SK-N-SH (cell line): ENCODE measurements at regions not wholly inside any gene's neighbourhood (a gene's known extent, or its start where the extent isn't known, plus 50 kb on each side); places are given as distances from the start of the nearest gene placed in this dataset.

Source experiments
- CTCF ChIA-PET: fragments of 300-600, 350-600 bp; formaldehyde crosslinking; extraction: SDS; loops from one replicate; lab custom pipeline; 2021; lab: Yijun Ruan, JAX
- POLR2A ChIA-PET: fragments of 350-600 bp; sonication (Branson Sonifier 250); formaldehyde crosslinking; extraction: SDS; loops from one replicate; lab custom pipeline; 2020; ENCODE audit warnings: antibody characterized with exemption, inconsistent platforms; lab: Yijun Ruan, JAX
- DNase-seq: peaks from one replicate; pipeline ENCODE4 v3.0.0; 2012
- H2AFZ ChIP-seq: fragments of 200-600 bp; sonication (generic); 2 replicates; pipeline ENCODE4 v1.8.1; 2016; ENCODE audit warnings: antibody characterized with exemption, mild to moderate bottlenecking, low read depth
- H3F3A ChIP-seq: fragments of 200-600 bp; sonication (generic); replicated peaks from 2 replicates; pipeline ENCODE3; 2016; ENCODE audit warnings: antibody characterized with exemption, mild to moderate bottlenecking; ENCODE audit not compliant: insufficient read depth
- H3K27ac ChIP-seq, 2 experiments: fragments of 200-500 bp in 1 of 2; fragments of 200-600 bp in 1 of 2; sonication (Bioruptor generic) in 1 of 2; sonication (generic), shearing (Covaris generic) in 1 of 2; 2 replicates each; pipeline versions ENCODE4 v1.5.1 to v1.6.1; 2014 to 2016; ENCODE audit warnings: low read depth in 2 of 2, inconsistent platforms in 1 of 2, low read length in 1 of 2, mild to moderate bottlenecking in 1 of 2, mixed read lengths in 1 of 2
- H3K27me3 ChIP-seq: fragments of 200-600 bp; sonication (generic), shearing (Covaris generic); 2 replicates; pipeline ENCODE4 v1.6.1; 2016; ENCODE audit warnings: mixed run types; ENCODE audit not compliant: insufficient read depth
- H3K36me3 ChIP-seq, 2 experiments: fragments of 200-500 bp in 1 of 2; fragments of 200-600 bp in 1 of 2; sonication (Bioruptor generic) in 1 of 2; sonication (generic) in 1 of 2; replicated peaks in 1 of 2; 2 replicates each; pipeline versions ENCODE3 to v1.5.1; 2014 to 2016; ENCODE audit warnings: low read length in 1 of 2, mild to moderate bottlenecking in 1 of 2; ENCODE audit not compliant: insufficient read depth in 2 of 2, control insufficient read depth in 1 of 2
- H3K4me1 ChIP-seq, 2 experiments: fragments of 200-500 bp in 1 of 2; fragments of 200-600 bp in 1 of 2; sonication (Bioruptor generic) in 1 of 2; sonication (generic), shearing (Covaris generic) in 1 of 2; 2 replicates each; pipeline versions ENCODE4 v1.5.1 to v1.6.1; 2014 to 2016; ENCODE audit warnings: low read depth in 1 of 2, low read length in 1 of 2, mixed run types in 1 of 2; ENCODE audit not compliant: insufficient read depth in 2 of 2, control insufficient read depth in 1 of 2
- H3K4me2 ChIP-seq: fragments of 200-600 bp; sonication (generic), shearing (Covaris generic); 2 replicates; pipeline ENCODE4 v1.6.1; 2017; ENCODE audit warnings: mixed run types
- H3K4me3 ChIP-seq, 2 experiments: fragments of 200-500 bp in 1 of 2; fragments of 200-600 bp in 1 of 2; sonication (Bioruptor generic) in 1 of 2; sonication (generic), shearing (Covaris generic) in 1 of 2; 2 replicates each; pipeline versions ENCODE4 v1.5.1 to v1.8.1; 2014 to 2016; ENCODE audit warnings: low read depth in 2 of 2, inconsistent platforms in 1 of 2, low read length in 1 of 2, mild to moderate bottlenecking in 1 of 2, mixed read lengths in 1 of 2, moderate library complexity in 1 of 2
- H3K79me2 ChIP-seq: fragments of 200-600 bp; sonication (generic); 2 replicates; pipeline ENCODE4 v1.8.1; 2017; ENCODE audit warnings: mild to moderate bottlenecking; ENCODE audit not compliant: insufficient read depth
- H3K9ac ChIP-seq: fragments of 200-600 bp; sonication (generic); 2 replicates; pipeline ENCODE4 v1.6.1; 2017; ENCODE audit warnings: mixed run types
- H3K9me2 ChIP-seq: fragments of 200-600 bp; sonication (generic); 2 replicates; pipeline ENCODE4 v1.6.1; 2017; ENCODE audit warnings: mixed run types
- H3K9me3 ChIP-seq: fragments of 200-600 bp; sonication (generic); 2 replicates; pipeline ENCODE4 v1.6.1; 2017; ENCODE audit warnings: mixed run types, mild to moderate bottlenecking, moderate library complexity
- H4K20me1 ChIP-seq: fragments of 200-600 bp; sonication (generic); 2 replicates; pipeline ENCODE4 v1.6.1; 2017; ENCODE audit warnings: mild to moderate bottlenecking, mixed run types; ENCODE audit not compliant: insufficient read depth
- CHD2 ChIP-seq: fragments of 150-350 bp; IDR thresholded peaks from 2 replicates; pipeline ENCODE4 v1.6.1; 2018; ENCODE audit warnings: low read length; ENCODE audit not compliant: partially characterized antibody
- ELF1 ChIP-seq: IDR thresholded peaks from 2 replicates; pipeline ENCODE4 v1.4.0; 2012
- EZH2phosphoT487 ChIP-seq: fragments of 200-600 bp; sonication (generic); IDR thresholded peaks from 2 replicates; pipeline ENCODE4 v1.6.1; 2017; ENCODE audit warnings: low read depth, mixed run types, mild to moderate bottlenecking, antibody characterized with exemption, moderate library complexity, borderline replicate concordance
- FOXJ3 ChIP-seq: sonication (generic); formaldehyde crosslinking; IDR thresholded peaks from 2 replicates; pipeline ENCODE4 v1.5.1; 2020; ENCODE audit warnings: mild to moderate bottlenecking, missing genetic modification reagents
- GABPA ChIP-seq: IDR thresholded peaks from 2 replicates; pipeline ENCODE4 v1.4.0; 2012; ENCODE audit warnings: low read depth, mild to moderate bottlenecking
- GATA2 ChIP-seq: sonication (generic); formaldehyde crosslinking; IDR thresholded peaks from 2 replicates; pipeline ENCODE4 v1.5.0; 2020; ENCODE audit warnings: mild to moderate bottlenecking, missing genetic modification reagents
- IRF3 ChIP-seq: fragments of 150-350 bp; IDR thresholded peaks from 2 replicates; pipeline ENCODE4 v1.6.1; 2016; ENCODE audit warnings: mild to moderate bottlenecking, low read depth, low read length
- JUND ChIP-seq: IDR thresholded peaks from 2 replicates; pipeline ENCODE4 v1.4.0; 2012
- MXI1 ChIP-seq: IDR thresholded peaks from 2 replicates; pipeline ENCODE4 v1.6.1; 2012; ENCODE audit warnings: mild to moderate bottlenecking, low read depth, low read length, improper control_type of control experiment
- RFX5 ChIP-seq: IDR thresholded peaks from 2 replicates; pipeline ENCODE4 v1.6.1; 2012; ENCODE audit warnings: mild to moderate bottlenecking, improper control_type of control experiment, low read length
- RXRA ChIP-seq: IDR thresholded peaks from 2 replicates; pipeline ENCODE4 v1.4.0; 2012; ENCODE audit warnings: low read depth, mild to moderate bottlenecking, borderline replicate concordance
- SIN3A ChIP-seq: IDR thresholded peaks from 2 replicates; pipeline ENCODE4 v1.6.1; 2012; ENCODE audit warnings: low read depth, mild to moderate bottlenecking, low read length, moderate library complexity, borderline replicate concordance
- SMC3 ChIP-seq: IDR thresholded peaks from 2 replicates; pipeline ENCODE4 v1.6.1; 2012; ENCODE audit warnings: low read depth, low read length, improper control_type of control experiment
- YY1 ChIP-seq: IDR thresholded peaks from 2 replicates; pipeline ENCODE4 v1.4.0; 2012; ENCODE audit warnings: low read depth, mild to moderate bottlenecking
- ZBTB33 ChIP-seq: IDR thresholded peaks from 2 replicates; pipeline ENCODE4 v1.4.0; 2012; ENCODE audit warnings: low read depth, borderline replicate concordance
- WGBS: methylation state at CpG from one replicate; pipeline ENCODE4 v1.1.6; 2017; ENCODE audit warnings: low lambda C conversion rate; 5-methylcytosine and 5-hydroxymethylcytosine counted together
- TF ChIP-seq, protein P1 (sequence below): fragments of 150-350 bp; IDR thresholded peaks from 2 replicates; pipeline ENCODE4 v1.6.1; 2017; ENCODE audit warnings: antibody characterized with exemption, low read length, low read depth, borderline replicate concordance
- TF ChIP-seq, protein P2 (sequence below): IDR thresholded peaks from 2 replicates; pipeline ENCODE4 v1.4.0; 2012; ENCODE audit warnings: low read depth, borderline replicate concordance
- TF ChIP-seq, protein P3 (sequence below): IDR thresholded peaks from 2 replicates; pipeline ENCODE4 v1.6.1; 2012; ENCODE audit warnings: mild to moderate bottlenecking, low read depth, low read length, moderate library complexity

GRCh38 chr16:79991969-79992368 is 391.4 kb upstream of the MAF start:
- Histone ChIP-seq H3K9ac (no peak overlapping the region), H3K27me3 (no peaks in the 10 kb centered on the region), H3K79me2 (no peaks in the 10 kb centered on the region), H3K9me2 (no peaks in the 10 kb centered on the region), H3K36me3 (no peaks in the 10 kb centered on the region), H4K20me1 (no peaks in the 10 kb centered on the region), H3K9me3 (no peaks in the 10 kb centered on the region), H3K27ac (no peak overlapping the region), H3F3A (no peaks in the 10 kb centered on the region), H2AFZ (no peak overlapping the region), H3K4me1 (no peaks in the 10 kb centered on the region), H3K4me2 (no peak overlapping the region), H3K4me3 (no peak overlapping the region)
- no peak for DNase-seq
- CTCF ChIA-PET, result no interaction called here
- 28% methylated on average over 4 of the region's 4 CpGs for WGBS
- POLR2A ChIA-PET, result no interaction called here
- TF ChIP-seq FOXJ3 (CRISPR knock-in tag) (no peak), SMC3 (no peak), GATA2 (CRISPR knock-in tag) (no peak), JUND (no peak), ELF1 (no peak), CHD2 (no peak), YY1 (no peak), ZBTB33 (no peak), IRF3 (no peak), GABPA (no peak)

GRCh38 chr16:79988721-79989220 is 388.2 kb upstream of the MAF start:
- Histone ChIP-seq H3F3A (no peaks in the 10 kb centered on the region), H3K4me2 (no peak overlapping the region), H3K79me2 (no peaks in the 10 kb centered on the region), H3K27me3 (no peaks in the 10 kb centered on the region), H4K20me1 (no peaks in the 10 kb centered on the region), H3K4me3 (no peak overlapping the region), H3K9ac (no peak overlapping the region), H3K9me3 (no peaks in the 10 kb centered on the region), H3K9me2 (no peaks in the 10 kb centered on the region), H3K4me1 (no peaks in the 10 kb centered on the region), H3K36me3 (no peaks in the 10 kb centered on the region), H3K27ac (no peak overlapping the region), H2AFZ (no peak overlapping the region)
- ChIA-PET CTCF (no interaction called here), POLR2A (no interaction called here)
- no peak for DNase-seq
- 34% methylated on average over 3 of the region's 3 CpGs for WGBS
- TF ChIP-seq RXRA (no peak), MXI1 (no peak), RFX5 (no peak), IRF3 (no peak), EZH2phosphoT487 (no peak), GABPA (no peak), SIN3A (no peak), SMC3 (no peak)
- TF ChIP-seq, protein P1, sequence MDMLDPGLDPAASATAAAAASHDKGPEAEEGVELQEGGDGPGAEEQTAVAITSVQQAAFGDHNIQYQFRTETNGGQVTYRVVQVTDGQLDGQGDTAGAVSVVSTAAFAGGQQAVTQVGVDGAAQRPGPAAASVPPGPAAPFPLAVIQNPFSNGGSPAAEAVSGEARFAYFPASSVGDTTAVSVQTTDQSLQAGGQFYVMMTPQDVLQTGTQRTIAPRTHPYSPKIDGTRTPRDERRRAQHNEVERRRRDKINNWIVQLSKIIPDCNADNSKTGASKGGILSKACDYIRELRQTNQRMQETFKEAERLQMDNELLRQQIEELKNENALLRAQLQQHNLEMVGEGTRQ, result no peak
- TF ChIP-seq, protein P2, sequence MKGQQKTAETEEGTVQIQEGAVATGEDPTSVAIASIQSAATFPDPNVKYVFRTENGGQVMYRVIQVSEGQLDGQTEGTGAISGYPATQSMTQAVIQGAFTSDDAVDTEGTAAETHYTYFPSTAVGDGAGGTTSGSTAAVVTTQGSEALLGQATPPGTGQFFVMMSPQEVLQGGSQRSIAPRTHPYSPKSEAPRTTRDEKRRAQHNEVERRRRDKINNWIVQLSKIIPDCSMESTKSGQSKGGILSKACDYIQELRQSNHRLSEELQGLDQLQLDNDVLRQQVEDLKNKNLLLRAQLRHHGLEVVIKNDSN, result no peak
- TF ChIP-seq, protein P3, sequence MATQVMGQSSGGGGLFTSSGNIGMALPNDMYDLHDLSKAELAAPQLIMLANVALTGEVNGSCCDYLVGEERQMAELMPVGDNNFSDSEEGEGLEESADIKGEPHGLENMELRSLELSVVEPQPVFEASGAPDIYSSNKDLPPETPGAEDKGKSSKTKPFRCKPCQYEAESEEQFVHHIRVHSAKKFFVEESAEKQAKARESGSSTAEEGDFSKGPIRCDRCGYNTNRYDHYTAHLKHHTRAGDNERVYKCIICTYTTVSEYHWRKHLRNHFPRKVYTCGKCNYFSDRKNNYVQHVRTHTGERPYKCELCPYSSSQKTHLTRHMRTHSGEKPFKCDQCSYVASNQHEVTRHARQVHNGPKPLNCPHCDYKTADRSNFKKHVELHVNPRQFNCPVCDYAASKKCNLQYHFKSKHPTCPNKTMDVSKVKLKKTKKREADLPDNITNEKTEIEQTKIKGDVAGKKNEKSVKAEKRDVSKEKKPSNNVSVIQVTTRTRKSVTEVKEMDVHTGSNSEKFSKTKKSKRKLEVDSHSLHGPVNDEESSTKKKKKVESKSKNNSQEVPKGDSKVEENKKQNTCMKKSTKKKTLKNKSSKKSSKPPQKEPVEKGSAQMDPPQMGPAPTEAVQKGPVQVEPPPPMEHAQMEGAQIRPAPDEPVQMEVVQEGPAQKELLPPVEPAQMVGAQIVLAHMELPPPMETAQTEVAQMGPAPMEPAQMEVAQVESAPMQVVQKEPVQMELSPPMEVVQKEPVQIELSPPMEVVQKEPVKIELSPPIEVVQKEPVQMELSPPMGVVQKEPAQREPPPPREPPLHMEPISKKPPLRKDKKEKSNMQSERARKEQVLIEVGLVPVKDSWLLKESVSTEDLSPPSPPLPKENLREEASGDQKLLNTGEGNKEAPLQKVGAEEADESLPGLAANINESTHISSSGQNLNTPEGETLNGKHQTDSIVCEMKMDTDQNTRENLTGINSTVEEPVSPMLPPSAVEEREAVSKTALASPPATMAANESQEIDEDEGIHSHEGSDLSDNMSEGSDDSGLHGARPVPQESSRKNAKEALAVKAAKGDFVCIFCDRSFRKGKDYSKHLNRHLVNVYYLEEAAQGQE, result no peak
